ENCODE measurements at regions not wholly inside any gene's neighbourhood (a gene's known extent, or its start where the extent isn't known, plus 50 kb on each side); places are given as distances from the start of the nearest gene placed in this dataset. TPM values are rescaled to one million over a fixed set of nuclear protein-coding genes. Genes with fewer than 3 reads are reported as not detected.

DNA sequence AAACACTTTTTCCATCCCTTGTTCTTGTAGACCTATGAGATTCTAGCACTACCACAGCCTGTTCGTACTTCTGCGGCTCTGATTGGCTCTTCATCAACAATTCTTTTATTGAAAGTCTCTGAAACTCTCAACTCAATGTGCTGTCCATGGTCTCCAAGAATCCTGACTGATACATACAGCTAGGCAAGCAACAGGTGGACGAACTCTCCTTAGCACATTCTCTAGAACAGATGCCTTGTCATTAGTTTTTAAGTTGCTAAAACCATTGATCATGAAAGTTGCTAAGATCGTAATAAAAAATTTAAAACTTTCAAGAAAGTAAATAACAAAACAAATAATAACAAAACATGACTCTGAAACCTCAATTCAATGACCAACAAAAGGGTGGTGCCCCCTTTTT lies 210.5 kb downstream of the EPHA4 start:
- no peak for DNase-seq

DNA sequence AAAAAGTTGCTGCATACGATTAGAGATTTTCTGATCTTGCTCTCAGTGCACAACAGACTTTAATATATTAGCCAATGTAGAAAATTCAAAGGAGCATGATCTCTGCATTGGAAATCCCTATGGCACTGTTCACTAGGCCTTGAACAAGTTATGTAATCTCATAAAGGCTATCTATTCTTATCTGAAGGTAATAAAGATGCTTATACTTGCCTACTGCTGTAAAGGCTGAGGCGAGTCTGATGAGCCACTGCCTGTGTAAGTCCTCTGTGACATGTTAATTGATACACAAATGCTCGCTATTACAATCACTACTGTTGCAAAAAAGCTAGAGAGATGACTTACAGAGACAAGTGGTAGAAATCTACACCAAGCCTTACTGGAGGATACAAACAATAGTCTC lies 207.4 kb downstream of the EPHA4 start:
- no peak for DNase-seq

Small RNAs in the stretch of these regions (small RNA-seq; reads per million reads assigned to genes)
- gene AC011233.1, result not detected
- gene MIR4268, result not detected

All from occipital lobe (tissue), 2 donors.